Fibroblast of lung (primary cell): ENCODE measurements at regions not wholly inside any gene's neighbourhood (a gene's known extent, or its start where the extent isn't known, plus 50 kb on each side); places are given as distances from the start of the nearest gene placed in this dataset.

Source experiments
- DNase-seq, 2 donors: peaks; one replicate each; pipeline versions ENCODE4 v3.0.0 to v3.0.0-alpha.2; 2010; ENCODE audit warnings: low read depth in 2 of 2
- H2AFZ ChIP-seq: 2 replicates; pipeline ENCODE4 v1.5.1; 2012; ENCODE audit warnings: low read length, control low read depth, inconsistent platforms
- H3K27ac ChIP-seq: 2 replicates; pipeline ENCODE4 v1.5.1; 2011; ENCODE audit warnings: low read length, control low read depth; ENCODE audit not compliant: insufficient read depth
- H3K27me3 ChIP-seq: 2 replicates; pipeline ENCODE4 v1.5.1; 2011; ENCODE audit warnings: mild to moderate bottlenecking, low read length; ENCODE audit not compliant: control insufficient read depth, insufficient read depth
- H3K36me3 ChIP-seq: 2 replicates; pipeline ENCODE4 v1.5.1; 2011; ENCODE audit warnings: low read length; ENCODE audit not compliant: control insufficient read depth, insufficient read depth
- H3K4me1 ChIP-seq: 2 replicates; pipeline ENCODE4 v1.5.1; 2011; ENCODE audit warnings: low read length; ENCODE audit not compliant: control insufficient read depth, insufficient read depth; ENCODE audit errors: extremely low read depth
- H3K4me2 ChIP-seq: 2 replicates; pipeline ENCODE4 v1.5.1; 2011; ENCODE audit warnings: low read length, control low read depth; ENCODE audit not compliant: insufficient read depth; ENCODE audit errors: extremely low read depth
- H3K4me3 ChIP-seq, 4 experiments: fragments of 200-600 bp in 1 of 4; sonication (generic) in 1 of 4; replicated peaks in 1 of 4; 2 replicates each; pipeline ENCODE4 v1.5.1; 2011 to 2016; ENCODE audit warnings: low read length in 4 of 4, low read depth in 3 of 4, mild to moderate bottlenecking in 3 of 4, control low read depth in 2 of 4, inconsistent platforms in 1 of 4, mixed read lengths in 1 of 4; ENCODE audit not compliant: insufficient read depth in 1 of 4; ENCODE audit errors: control extremely low read depth in 1 of 4
- H3K79me2 ChIP-seq: 2 replicates; pipeline ENCODE4 v1.5.1; 2012; ENCODE audit warnings: mild to moderate bottlenecking, low read length, inconsistent platforms; ENCODE audit not compliant: control insufficient read depth, insufficient read depth
- H3K9ac ChIP-seq: 2 replicates; pipeline ENCODE4 v1.5.1; 2011; ENCODE audit warnings: mild to moderate bottlenecking, low read length, control low read depth; ENCODE audit not compliant: insufficient read depth
- H3K9me3 ChIP-seq: 2 replicates; pipeline ENCODE4 v1.5.1; 2012; ENCODE audit warnings: low read depth, low read length; ENCODE audit not compliant: control insufficient read depth, insufficient read depth
- H4K20me1 ChIP-seq: 2 replicates; pipeline ENCODE4 v1.5.1; 2011; ENCODE audit warnings: low read length; ENCODE audit not compliant: control insufficient read depth, insufficient read depth; ENCODE audit errors: extremely low read depth
- CTCF ChIP-seq, 2 donors: IDR thresholded peaks in 1 of 2; conservative IDR thresholded peaks in 1 of 2; 1 replicate in 1 of 2; 2 replicates in 1 of 2; pipeline ENCODE4 v1.5.1; 2011 to 2012; ENCODE audit warnings: low read length in 2 of 2, control low read depth in 1 of 2, inconsistent platforms in 1 of 2, low read depth in 1 of 2, mild to moderate bottlenecking in 1 of 2
- EZH2 ChIP-seq: IDR thresholded peaks from 2 replicates; pipeline ENCODE4 v1.5.1; 2012; ENCODE audit warnings: low read length, control low read depth, mild to moderate bottlenecking; ENCODE audit errors: missing control alignments

GRCh38 chr1:73218995-73219546 lies 936.7 kb upstream of the NEGR1 start:
- no peak for DNase-seq
- TF ChIP-seq EZH2 (no peak), CTCF (conservative IDR thresholded peaks at IDR 0.05 in 1 of 2, IDR thresholded peaks at IDR 0.05 in 1 of 2; ENCODE audit: low read depth in 1 of 2, low read length in 2 of 2) (no peak)
- H3K27me3 ChIP-seq, result no peaks in the 10 kb centered on the region
- H4K20me1 ChIP-seq, result no peaks in the 10 kb centered on the region
- H3K4me2 ChIP-seq, result no peak overlapping the region
- H3K27ac ChIP-seq, result no peak overlapping the region
- no peaks in the 10 kb centered on the region for H3K36me3 ChIP-seq
- H3K4me3 ChIP-seq, result no peak overlapping the region
- no peaks in the 10 kb centered on the region for H3K79me2 ChIP-seq
- no peaks in the 10 kb centered on the region for H3K9me3 ChIP-seq
- H3K9ac ChIP-seq, result no peak overlapping the region
- no peaks in the 10 kb centered on the region for H3K4me1 ChIP-seq
- H2AFZ ChIP-seq, result no peak overlapping the region

GRCh38 chr1:73205294-73205973 lies 923.1 kb upstream of the NEGR1 start:
- Histone ChIP-seq H3K9me3 (no peaks in the 10 kb centered on the region), H3K4me2 (no peak overlapping the region), H3K36me3 (no peaks in the 10 kb centered on the region), H4K20me1 (no peaks in the 10 kb centered on the region), H3K9ac (no peak overlapping the region), H3K27me3 (no peaks in the 10 kb centered on the region), H3K27ac (no peak overlapping the region), H2AFZ (no peak overlapping the region), H3K4me1 (no peaks in the 10 kb centered on the region), H3K79me2 (no peaks in the 10 kb centered on the region), H3K4me3 (no peak overlapping the region)
- no peak for TF ChIP-seq EZH2
- no peak for TF ChIP-seq CTCF (conservative IDR thresholded peaks at IDR 0.05 in 1 of 2, IDR thresholded peaks at IDR 0.05 in 1 of 2; ENCODE audit: low read depth in 1 of 2, low read length in 2 of 2)
- DNase-seq, result no peak

GRCh38 chr1:73197972-73198371 lies 915.6 kb upstream of the NEGR1 start:
- no peak overlapping the region for H3K4me2 ChIP-seq

More at GRCh38 chr1:73197972-73198371, 915.6 kb upstream of the NEGR1 start:
- no peak overlapping the region for H3K27ac ChIP-seq
- H3K4me1 ChIP-seq, result no peaks in the 10 kb centered on the region
- no peak overlapping the region for H2AFZ ChIP-seq
- H3K9me3 ChIP-seq, result no peaks in the 10 kb centered on the region
- H4K20me1 ChIP-seq, result no peaks in the 10 kb centered on the region
- H3K9ac ChIP-seq, result no peak overlapping the region
- no peak for DNase-seq
- H3K4me3 ChIP-seq, result no peak overlapping the region
- H3K79me2 ChIP-seq, result no peaks in the 10 kb centered on the region
- no peak for TF ChIP-seq CTCF (conservative IDR thresholded peaks at IDR 0.05 in 1 of 2, IDR thresholded peaks at IDR 0.05 in 1 of 2; ENCODE audit: low read depth in 1 of 2, low read length in 2 of 2)
- TF ChIP-seq EZH2, result no peak
- H3K27me3 ChIP-seq, result no peaks in the 10 kb centered on the region
- H3K36me3 ChIP-seq, result no peaks in the 10 kb centered on the region
